ENCODE measurements at regions not wholly inside any gene's neighbourhood (a gene's known extent, or its start where the extent isn't known, plus 50 kb on each side); places are given as distances from the start of the nearest gene placed in this dataset.
"Not testable (repeated sequence)": the region's sequence is repeated elsewhere in the genome, so short reads cannot be mapped to it uniquely, and the experiment has no call there.

- not testable (repeated sequence) for TF ChIP-seq CTCF (conservative IDR thresholded peaks at IDR 0.05; ENCODE audit: low read length); EZH2phosphoT487 (IDR thresholded peaks at IDR 0.05; ENCODE audit: borderline replicate concordance, low read depth, low read length)
These were observed 178.9 kb downstream of the OR4M2 start for GRCh38 chr15:22259151-22259750.

Data from OCI-LY7 (cell line).